Caco-2 (cell line): ENCODE measurements at regions not wholly inside any gene's neighbourhood (a gene's known extent, or its start where the extent isn't known, plus 50 kb on each side); places are given as distances from the start of the nearest gene placed in this dataset.

ENCODE experiments used
- BruUV-seq: library from RNA; stranded (reverse); fragments of 400-500 nt; replicated peaks from 2 replicates; lab custom pipeline; 2021; lab: Mats Ljungman, UMichigan
- CTCF ChIA-PET: fragments of 300-600 bp; sonication (Branson Sonifier 250); formaldehyde crosslinking; loops from one replicate; lab custom pipeline; 2022; ENCODE audit warnings: antibody characterized with exemption; lab: Charles Lee
- POLR2A ChIA-PET: fragments of 300-600 bp; sonication (Branson Sonifier 250); formaldehyde crosslinking; loops from one replicate; lab custom pipeline; 2022; ENCODE audit warnings: antibody characterized with exemption; lab: Charles Lee
- DNase-seq, 2 experiments: peaks; one replicate each; pipeline versions ENCODE4 v3.0.0 to v3.0.0-alpha.2; 2020 to 2022
- H3K27me3 ChIP-seq: replicated peaks from 2 replicates; pipeline ENCODE4 v1.6.0; 2011; ENCODE audit warnings: low read length; ENCODE audit not compliant: control insufficient read depth, insufficient read depth
- H3K36me3 ChIP-seq: 2 replicates; pipeline ENCODE4 v1.5.1; 2011; ENCODE audit warnings: low read length; ENCODE audit not compliant: control insufficient read depth, insufficient read depth
- H3K4me1 ChIP-seq: fragments of 250-450 bp; sonication (Bioruptor Pico); 2 replicates; pipeline ENCODE4 v1.5.1; 2020; ENCODE audit warnings: mild to moderate bottlenecking
- H3K4me3 ChIP-seq: 2 replicates; pipeline ENCODE4 v1.5.1; 2011; ENCODE audit warnings: low read depth, mild to moderate bottlenecking, control low read depth, low read length
- H3K9me3 ChIP-seq: fragments of 250-450 bp; sonication (Bioruptor Pico); 2 replicates; pipeline ENCODE4 v1.5.1; 2020; ENCODE audit warnings: mild to moderate bottlenecking, moderate library complexity
- H3K27ac Mint-ChIP-seq: one replicate; pipeline ENCODE4 v1.8.0; 2022; ENCODE audit warnings: mixed read lengths; ENCODE audit not compliant: unreplicated experiment
- H3K27me3 Mint-ChIP-seq: one replicate; pipeline ENCODE4 v1.8.0; 2022; ENCODE audit warnings: mixed read lengths; ENCODE audit not compliant: insufficient read depth, unreplicated experiment
- H3K36me3 Mint-ChIP-seq: one replicate; pipeline ENCODE4 v1.8.0; 2022; ENCODE audit warnings: mild to moderate bottlenecking, mixed read lengths; ENCODE audit not compliant: insufficient read depth, unreplicated experiment
- H3K4me1 Mint-ChIP-seq: one replicate; pipeline ENCODE4 v1.8.0; 2022; ENCODE audit warnings: low read depth, mixed read lengths; ENCODE audit not compliant: unreplicated experiment
- H3K4me3 Mint-ChIP-seq: one replicate; pipeline ENCODE4 v1.8.0; 2022; ENCODE audit warnings: mild to moderate bottlenecking, moderate library complexity, mixed read lengths; ENCODE audit not compliant: unreplicated experiment
- H3K9me3 Mint-ChIP-seq: one replicate; pipeline ENCODE4 v1.8.0; 2022; ENCODE audit warnings: mixed read lengths; ENCODE audit not compliant: unreplicated experiment
- intact Hi-C: fragments of 100-400 bp; cut with micrococcal nuclease; formaldehyde crosslinking; loops from one replicate; pipeline ENCODE4 v1.10.0; 2022; ENCODE audit not compliant: unreplicated experiment
- TF ChIP-seq, protein P1 (sequence below), 2 experiments: fragments of 200-600 bp in 1 of 2; IDR thresholded peaks; 1 replicate in 1 of 2; 2 replicates in 1 of 2; pipeline versions ENCODE4 v1.5.1 to v1.8.0; 2011 to 2022; ENCODE audit warnings: antibody characterized with exemption in 1 of 2, control low read depth in 1 of 2, inconsistent platforms in 1 of 2, low read depth in 1 of 2, low read length in 1 of 2, mild to moderate bottlenecking in 1 of 2, moderate library complexity in 1 of 2; ENCODE audit not compliant: insufficient read depth in 1 of 2, severe bottlenecking in 1 of 2, unreplicated experiment in 1 of 2

DNA sequence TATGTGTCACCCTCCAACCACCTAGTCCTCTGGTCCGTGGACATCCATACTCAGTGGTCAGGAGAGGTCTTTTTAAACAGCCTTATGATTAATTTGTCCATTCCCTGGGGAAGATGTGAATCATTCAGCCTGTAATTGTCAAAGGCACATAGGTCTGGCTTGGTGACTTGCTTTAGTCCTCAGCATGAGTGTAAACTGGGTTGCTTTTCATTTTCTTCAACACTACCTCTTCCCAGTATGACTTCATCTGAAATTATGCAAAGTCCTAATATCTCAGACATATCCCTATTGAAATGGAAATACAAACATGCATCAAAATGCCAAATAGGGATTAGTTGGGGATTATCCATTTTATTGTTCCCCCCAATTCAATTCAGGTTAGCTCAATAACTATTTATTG lies 208.3 kb upstream of the AMOT start:
- H3K27me3 Mint-ChIP-seq = no peaks in the 10 kb centered on the region
- intact Hi-C loops = no loop called here
- Histone ChIP-seq H3K4me3 (no peak overlapping the region), H3K9me3 (no peaks in the 10 kb centered on the region), H3K36me3 (no peaks in the 10 kb centered on the region), H3K27me3 (no peaks in the 10 kb centered on the region), H3K4me1 (no peaks in the 10 kb centered on the region)
- H3K27ac Mint-ChIP-seq = no peak overlapping the region
- BruUV-seq = no TSS peak
- TF ChIP-seq, protein P1, sequence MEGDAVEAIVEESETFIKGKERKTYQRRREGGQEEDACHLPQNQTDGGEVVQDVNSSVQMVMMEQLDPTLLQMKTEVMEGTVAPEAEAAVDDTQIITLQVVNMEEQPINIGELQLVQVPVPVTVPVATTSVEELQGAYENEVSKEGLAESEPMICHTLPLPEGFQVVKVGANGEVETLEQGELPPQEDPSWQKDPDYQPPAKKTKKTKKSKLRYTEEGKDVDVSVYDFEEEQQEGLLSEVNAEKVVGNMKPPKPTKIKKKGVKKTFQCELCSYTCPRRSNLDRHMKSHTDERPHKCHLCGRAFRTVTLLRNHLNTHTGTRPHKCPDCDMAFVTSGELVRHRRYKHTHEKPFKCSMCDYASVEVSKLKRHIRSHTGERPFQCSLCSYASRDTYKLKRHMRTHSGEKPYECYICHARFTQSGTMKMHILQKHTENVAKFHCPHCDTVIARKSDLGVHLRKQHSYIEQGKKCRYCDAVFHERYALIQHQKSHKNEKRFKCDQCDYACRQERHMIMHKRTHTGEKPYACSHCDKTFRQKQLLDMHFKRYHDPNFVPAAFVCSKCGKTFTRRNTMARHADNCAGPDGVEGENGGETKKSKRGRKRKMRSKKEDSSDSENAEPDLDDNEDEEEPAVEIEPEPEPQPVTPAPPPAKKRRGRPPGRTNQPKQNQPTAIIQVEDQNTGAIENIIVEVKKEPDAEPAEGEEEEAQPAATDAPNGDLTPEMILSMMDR (IDR thresholded peaks at IDR 0.05; ENCODE audit: insufficient read depth in 1 of 2, low read depth in 1 of 2, low read length in 1 of 2, severe bottlenecking in 1 of 2, unreplicated experiment in 1 of 2) = no peak
- H3K36me3 Mint-ChIP-seq = no peaks in the 10 kb centered on the region
- ChIA-PET POLR2A (no interaction called here), CTCF (no interaction called here)
- H3K4me1 Mint-ChIP-seq = no peaks in the 10 kb centered on the region
- H3K9me3 Mint-ChIP-seq = no peaks in the 10 kb centered on the region
- no peak overlapping the region for H3K4me3 Mint-ChIP-seq
- DNase-seq = no peak

DNA sequence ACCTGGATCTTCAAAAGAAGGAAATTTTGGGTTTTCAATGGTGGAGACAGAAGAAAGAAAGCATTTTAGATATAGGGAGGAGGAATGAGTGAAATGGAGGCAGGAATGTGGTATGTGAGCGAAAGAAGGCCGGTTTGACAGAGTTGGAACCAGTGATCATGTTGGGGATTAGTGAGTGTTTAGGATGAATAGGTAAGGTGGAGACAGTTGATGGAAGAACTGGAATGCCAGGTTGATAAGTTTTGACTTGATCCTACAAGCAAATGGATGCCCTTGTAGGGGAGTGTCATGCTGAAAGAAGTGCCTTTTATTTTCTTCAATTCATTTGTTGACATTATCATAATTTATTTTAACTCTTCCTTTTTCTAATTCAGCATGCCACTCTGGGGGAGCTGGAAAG lies 207.8 kb upstream of the AMOT start:
- Histone ChIP-seq H3K36me3 (no peaks in the 10 kb centered on the region), H3K27me3 (no peaks in the 10 kb centered on the region), H3K4me1 (no peaks in the 10 kb centered on the region), H3K9me3 (no peaks in the 10 kb centered on the region), H3K4me3 (no peak overlapping the region)
- no peak overlapping the region for H3K27ac Mint-ChIP-seq
- H3K27me3 Mint-ChIP-seq = no peaks in the 10 kb centered on the region
- no peaks in the 10 kb centered on the region for H3K36me3 Mint-ChIP-seq
- H3K9me3 Mint-ChIP-seq = no peaks in the 10 kb centered on the region
- no peak for DNase-seq
- intact Hi-C loops = no loop called here
- no TSS peak for BruUV-seq
- no peaks in the 10 kb centered on the region for H3K4me1 Mint-ChIP-seq
- no peak overlapping the region for H3K4me3 Mint-ChIP-seq
- CTCF ChIA-PET = no interaction called here
- TF ChIP-seq, protein P1 (IDR thresholded peaks at IDR 0.05; ENCODE audit: insufficient read depth in 1 of 2, low read depth in 1 of 2, low read length in 1 of 2, severe bottlenecking in 1 of 2, unreplicated experiment in 1 of 2) = no peak
- POLR2A ChIA-PET = no interaction called here

DNA sequence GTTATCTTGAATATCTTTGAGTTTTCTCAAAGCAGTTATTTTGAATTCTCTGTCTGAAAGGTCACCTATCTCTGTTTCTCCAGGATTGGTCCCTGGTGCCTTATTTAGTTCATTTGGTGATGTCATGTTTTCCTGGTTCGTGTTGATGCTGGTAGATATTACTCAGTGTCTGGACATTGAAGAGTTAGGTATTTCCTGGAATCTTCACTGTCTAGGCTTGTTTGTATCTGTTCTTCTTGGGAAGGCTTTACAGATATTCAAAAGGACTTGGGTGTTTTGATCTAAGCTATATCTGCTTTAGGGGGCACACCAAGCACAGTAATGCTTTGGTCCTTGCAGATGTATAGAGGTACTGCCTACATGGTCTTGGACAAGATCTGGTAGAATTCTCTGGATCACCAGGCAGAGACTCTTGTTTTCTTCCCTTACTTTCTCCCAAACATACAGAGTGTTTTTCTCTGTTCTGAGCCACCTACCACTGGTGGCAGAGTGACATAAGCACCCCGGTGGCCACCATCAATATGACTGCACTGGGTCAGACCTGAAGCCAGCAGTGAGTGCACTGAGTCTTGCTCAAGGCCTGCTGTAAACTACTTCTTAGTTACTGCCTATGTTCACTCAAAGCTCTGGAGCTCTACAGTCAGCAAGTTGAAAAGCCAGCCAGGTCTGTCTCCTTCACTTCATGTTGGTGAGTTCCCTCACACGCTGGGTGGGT lies 193.5 kb upstream of the AMOT start:
- intact Hi-C loops = no loop called here
- Histone ChIP-seq H3K27me3 (no peaks in the 10 kb centered on the region), H3K36me3 (no peaks in the 10 kb centered on the region), H3K9me3 (no peaks in the 10 kb centered on the region), H3K4me1 (no peaks in the 10 kb centered on the region), H3K4me3 (no peak overlapping the region)
- no TSS peak for BruUV-seq
- no peaks in the 10 kb centered on the region for H3K27me3 Mint-ChIP-seq
- CTCF ChIA-PET = no interaction called here
- no peak overlapping the region for H3K4me3 Mint-ChIP-seq
- H3K4me1 Mint-ChIP-seq = no peaks in the 10 kb centered on the region
- POLR2A ChIA-PET = no interaction called here
- H3K9me3 Mint-ChIP-seq = no peaks in the 10 kb centered on the region
- DNase-seq = no peak
- TF ChIP-seq, protein P1 (IDR thresholded peaks at IDR 0.05; ENCODE audit: insufficient read depth in 1 of 2, low read depth in 1 of 2, low read length in 1 of 2, severe bottlenecking in 1 of 2, unreplicated experiment in 1 of 2) = no peak
- no peak overlapping the region for H3K27ac Mint-ChIP-seq
- H3K36me3 Mint-ChIP-seq = no peaks in the 10 kb centered on the region
